ENCODE measurements at regions not wholly inside any gene's neighbourhood (a gene's known extent, or its start where the extent isn't known, plus 50 kb on each side); places are given as distances from the start of the nearest gene placed in this dataset.

DNA sequence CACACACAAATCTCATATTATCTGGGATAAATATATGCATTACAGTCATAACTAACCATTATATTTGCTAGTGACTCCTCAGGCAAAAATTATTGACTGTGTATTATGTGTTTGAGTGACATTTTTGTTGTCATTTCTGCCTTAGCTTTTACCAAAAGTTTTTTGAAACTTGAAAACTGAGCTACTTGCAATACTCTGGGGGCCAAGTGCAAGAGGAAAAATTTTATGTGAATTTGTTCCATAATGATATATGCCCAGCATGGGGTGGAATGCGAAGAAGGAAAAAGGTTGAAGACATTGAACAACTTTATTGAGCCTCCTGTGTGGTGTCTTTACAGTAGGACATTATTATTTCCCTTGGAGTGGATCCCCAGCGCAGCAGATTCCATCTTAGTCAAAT, 176.8 kb upstream of the FERD3L start:
- WGBS (ENCODE audit: insufficient coverage, low coverage, low lambda C conversion rate, missing lambda C conversion rate), result 59% methylated on average over 2 of the region's 2 CpGs
- Histone ChIP-seq H3K4me1 (no peaks in the 10 kb centered on the region), H3K27me3 (no peaks in the 10 kb centered on the region), H3K4me3 (no peak overlapping the region), H3K27ac (no peak overlapping the region), H3K9me3 (no peaks in the 10 kb centered on the region), H3K36me3 (no peaks in the 10 kb centered on the region)
- no peak for TF ChIP-seq POLR2A (IDR thresholded peaks at IDR 0.05)
- TF ChIP-seq, protein P1, sequence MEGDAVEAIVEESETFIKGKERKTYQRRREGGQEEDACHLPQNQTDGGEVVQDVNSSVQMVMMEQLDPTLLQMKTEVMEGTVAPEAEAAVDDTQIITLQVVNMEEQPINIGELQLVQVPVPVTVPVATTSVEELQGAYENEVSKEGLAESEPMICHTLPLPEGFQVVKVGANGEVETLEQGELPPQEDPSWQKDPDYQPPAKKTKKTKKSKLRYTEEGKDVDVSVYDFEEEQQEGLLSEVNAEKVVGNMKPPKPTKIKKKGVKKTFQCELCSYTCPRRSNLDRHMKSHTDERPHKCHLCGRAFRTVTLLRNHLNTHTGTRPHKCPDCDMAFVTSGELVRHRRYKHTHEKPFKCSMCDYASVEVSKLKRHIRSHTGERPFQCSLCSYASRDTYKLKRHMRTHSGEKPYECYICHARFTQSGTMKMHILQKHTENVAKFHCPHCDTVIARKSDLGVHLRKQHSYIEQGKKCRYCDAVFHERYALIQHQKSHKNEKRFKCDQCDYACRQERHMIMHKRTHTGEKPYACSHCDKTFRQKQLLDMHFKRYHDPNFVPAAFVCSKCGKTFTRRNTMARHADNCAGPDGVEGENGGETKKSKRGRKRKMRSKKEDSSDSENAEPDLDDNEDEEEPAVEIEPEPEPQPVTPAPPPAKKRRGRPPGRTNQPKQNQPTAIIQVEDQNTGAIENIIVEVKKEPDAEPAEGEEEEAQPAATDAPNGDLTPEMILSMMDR (IDR thresholded peaks at IDR 0.05), result no peak
- intact Hi-C loops (cut with DNase I), result no loop called here
- ATAC-seq, result no peak
- DNase-seq, result no peak

DNA sequence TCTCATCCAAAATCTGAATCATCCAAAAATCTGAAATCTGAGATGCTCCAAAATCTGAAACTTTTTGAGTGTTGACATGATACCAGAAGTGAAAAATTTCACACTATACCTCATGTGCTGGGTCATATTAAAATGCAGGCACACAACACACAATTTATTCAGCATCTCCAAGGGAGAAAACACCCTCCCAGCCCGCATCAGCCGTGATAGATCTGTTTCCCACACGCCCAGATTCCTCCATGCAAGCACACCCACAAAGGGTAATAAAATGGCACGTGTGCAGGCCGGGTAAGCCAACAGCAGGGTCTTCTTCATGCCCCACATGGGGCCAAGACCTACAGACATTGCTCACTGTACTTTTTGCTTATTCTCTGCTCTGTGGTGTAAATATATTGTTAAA, 173.1 kb upstream of the FERD3L start:
- ATAC-seq (no peak), DNase-seq (no peak)
- Histone ChIP-seq H3K4me3 (no peak overlapping the region), H3K4me1 (no peaks in the 10 kb centered on the region), H3K9me3 (no peaks in the 10 kb centered on the region), H3K27ac (no peak overlapping the region), H3K36me3 (no peaks in the 10 kb centered on the region), H3K27me3 (no peaks in the 10 kb centered on the region)
- TF ChIP-seq, protein P1 (IDR thresholded peaks at IDR 0.05), result no peak
- no peak for TF ChIP-seq POLR2A (IDR thresholded peaks at IDR 0.05)
- intact Hi-C loops (cut with DNase I), result no loop called here
- 60% methylated on average over 5 of the region's 5 CpGs for WGBS (ENCODE audit: insufficient coverage, low coverage, low lambda C conversion rate, missing lambda C conversion rate)

DNA sequence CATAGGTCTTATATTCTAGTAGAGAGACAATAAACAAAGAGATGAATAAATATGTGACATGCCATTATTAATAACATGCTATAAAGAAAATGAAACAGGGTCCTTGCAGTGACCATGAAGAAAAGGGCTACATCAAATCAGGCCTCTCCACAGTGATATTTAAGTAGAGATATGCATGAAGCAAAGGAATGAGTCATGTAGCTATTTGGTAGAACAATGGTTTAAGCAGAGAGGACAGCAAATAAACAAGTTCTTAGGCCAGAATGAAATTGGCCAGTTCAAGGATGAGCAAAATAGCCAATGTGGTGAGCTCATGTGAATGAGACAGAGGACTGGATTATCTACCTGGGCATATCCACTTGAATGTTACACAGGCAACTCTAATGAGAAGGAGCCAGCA, 172.2 kb upstream of the FERD3L start:
- Histone ChIP-seq H3K4me1 (no peaks in the 10 kb centered on the region), H3K27ac (no peak overlapping the region), H3K36me3 (no peaks in the 10 kb centered on the region), H3K27me3 (no peaks in the 10 kb centered on the region), H3K9me3 (no peaks in the 10 kb centered on the region), H3K4me3 (no peak overlapping the region)
- DNase-seq, result no peak
- TF ChIP-seq POLR2A (IDR thresholded peaks at IDR 0.05), result no peak
- TF ChIP-seq, protein P1 (IDR thresholded peaks at IDR 0.05), result no peak
- intact Hi-C loops (cut with DNase I), result no loop called here
- no peak for ATAC-seq

DNA sequence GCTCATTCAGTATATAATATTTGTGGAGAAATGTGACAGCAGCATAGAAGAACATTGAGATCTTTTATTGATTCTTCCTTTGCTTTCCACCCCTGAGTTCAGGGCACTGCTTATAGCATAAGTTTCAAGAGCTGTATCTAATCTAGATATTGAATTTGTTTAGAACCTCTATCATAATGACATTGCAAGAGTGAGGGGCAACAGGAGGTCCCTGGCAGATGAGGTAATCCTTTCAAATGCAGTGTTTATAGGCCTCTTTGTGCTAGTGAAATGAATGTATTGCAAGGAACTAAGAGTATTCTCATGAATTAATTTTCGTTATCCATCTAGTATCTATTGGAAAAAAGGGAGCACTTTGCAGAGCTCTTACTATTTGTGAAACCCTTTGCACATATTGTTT, 167.2 kb upstream of the FERD3L start:
- intact Hi-C loops (cut with DNase I), result no loop called here

DNA sequence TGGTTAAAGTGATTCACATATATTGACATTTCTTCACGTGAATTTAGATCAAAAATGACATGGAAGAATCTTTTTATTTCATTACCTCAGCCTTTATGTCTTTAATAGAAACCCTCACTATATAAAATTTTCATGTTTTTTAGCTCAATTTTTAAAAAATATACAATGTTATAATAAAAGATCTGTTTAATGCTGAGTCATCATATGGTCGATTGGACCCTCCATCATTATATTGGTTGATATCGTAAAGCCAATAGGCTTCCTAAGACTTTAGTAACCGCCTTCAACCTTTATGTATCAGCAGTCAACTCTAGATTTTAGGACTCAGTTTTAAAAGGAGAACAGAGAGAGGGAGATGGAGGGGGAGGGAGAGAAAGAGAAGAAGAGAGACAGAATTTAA, 162.3 kb upstream of the FERD3L start:
- no peak for TF ChIP-seq POLR2A (IDR thresholded peaks at IDR 0.05)
- TF ChIP-seq, protein P1 (IDR thresholded peaks at IDR 0.05), result no peak
- DNase-seq, result no peak
- Histone ChIP-seq H3K4me3 (no peak overlapping the region), H3K4me1 (no peaks in the 10 kb centered on the region), H3K27ac (no peak overlapping the region), H3K36me3 (no peaks in the 10 kb centered on the region), H3K27me3 (no peaks in the 10 kb centered on the region), H3K9me3 (no peaks in the 10 kb centered on the region)
- no peak for ATAC-seq
- intact Hi-C loops (cut with DNase I), result no loop called here
- 56% methylated on average over 4 of the region's 4 CpGs for WGBS (ENCODE audit: insufficient coverage, low coverage, low lambda C conversion rate, missing lambda C conversion rate)

More for the DNA sequence above, 167.2 kb upstream of the FERD3L start:
- TF ChIP-seq POLR2A (IDR thresholded peaks at IDR 0.05), result no peak
- TF ChIP-seq, protein P1 (IDR thresholded peaks at IDR 0.05), result no peak
- 36% methylated on average over 1 of the region's 1 CpG for WGBS (ENCODE audit: insufficient coverage, low coverage, low lambda C conversion rate, missing lambda C conversion rate)
- ATAC-seq, result no peak
- Histone ChIP-seq H3K27me3 (no peaks in the 10 kb centered on the region), H3K27ac (no peak overlapping the region), H3K4me1 (no peaks in the 10 kb centered on the region), H3K4me3 (no peak overlapping the region), H3K36me3 (no peaks in the 10 kb centered on the region), H3K9me3 (no peaks in the 10 kb centered on the region)
- DNase-seq, result no peak

Data from right lobe of liver (tissue), 6 donors.